ENCODE measurements at regions not wholly inside any gene's neighbourhood (a gene's known extent, or its start where the extent isn't known, plus 50 kb on each side); places are given as distances from the start of the nearest gene placed in this dataset.
A peak's percentile ranks its signal among the peaks of the same experiment; 100 is the strongest.
"Not testable (repeated sequence)": the region's sequence is repeated elsewhere in the genome, so short reads cannot be mapped to it uniquely, and the experiment has no call there.

DNA sequence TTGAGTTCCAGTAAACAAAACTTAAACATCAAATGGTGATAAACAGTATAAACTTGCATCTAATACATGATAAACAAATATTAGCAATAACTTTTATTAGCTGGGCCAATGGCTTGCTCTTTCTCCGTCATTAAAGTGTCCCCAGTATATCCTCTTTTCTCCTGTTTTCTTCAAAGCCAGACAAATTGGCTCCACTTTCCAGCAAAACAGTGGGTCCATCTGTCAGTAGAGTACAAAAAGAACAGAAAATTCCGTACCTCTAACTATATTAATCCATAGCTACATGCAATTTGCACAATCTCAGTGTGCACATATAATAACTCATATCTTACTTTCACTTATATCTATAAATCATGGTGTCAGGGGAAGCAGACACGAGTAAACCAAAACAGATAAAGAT is 678.0 kb upstream of the SPRY2 start:
- TF ChIP-seq EZH2 (IDR thresholded peaks at IDR 0.05): no peak
- TF ChIP-seq FOXP2 (optimal IDR thresholded peaks at IDR 0.05; ENCODE audit: control extremely low read depth, extremely low read length, insufficient read depth): no peak
- TF ChIP-seq POLR2AphosphoS5 (IDR thresholded peaks at IDR 0.05; ENCODE audit: borderline replicate concordance, low read depth, low read length): no peak
- no peak for DNase-seq (ENCODE audit: low read depth, low spot score)
- no peak overlapping the region for H3K4me3 ChIP-seq

DNA sequence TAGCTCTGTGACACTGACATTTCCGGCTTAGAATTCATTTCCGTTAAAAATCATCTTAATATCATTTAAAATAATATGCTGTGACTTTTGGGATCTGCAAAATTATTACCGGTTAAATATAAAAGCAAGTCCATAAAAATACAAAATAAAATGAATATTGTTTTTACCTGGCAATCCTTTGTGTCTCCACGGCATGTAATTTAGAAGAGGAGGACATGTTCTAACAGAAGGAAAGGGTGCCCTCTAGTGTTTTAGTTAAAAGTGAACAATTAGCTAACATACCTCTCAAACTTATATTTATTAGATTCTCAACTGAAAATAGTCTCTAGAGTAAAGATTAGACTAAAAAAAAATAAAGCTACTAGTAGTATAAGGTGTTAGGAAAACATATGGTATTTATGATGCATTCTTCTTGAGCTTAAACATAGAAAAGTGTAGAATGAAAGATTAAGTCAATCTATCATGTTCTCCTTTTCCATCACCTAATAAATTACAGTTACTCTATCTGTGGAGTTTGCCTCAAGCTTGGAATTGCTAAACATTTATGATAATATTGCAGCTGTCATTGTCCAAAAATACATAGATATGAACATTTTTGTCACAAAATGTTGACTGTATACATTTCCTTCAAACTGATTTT is 676.7 kb upstream of the SPRY2 start:
- no peak overlapping the region for H3K27ac ChIP-seq
- H3K4me3 ChIP-seq: no peak overlapping the region
- no peak overlapping the region for H3K9ac ChIP-seq (ENCODE audit: insufficient read length)
- TF ChIP-seq POLR2AphosphoS5 (IDR thresholded peaks at IDR 0.05; ENCODE audit: borderline replicate concordance, low read depth, low read length) (no peak), FOXP2 (optimal IDR thresholded peaks at IDR 0.05; ENCODE audit: control extremely low read depth, extremely low read length, insufficient read depth) (no peak), EZH2 (IDR thresholded peaks at IDR 0.05) (no peak)
- H3K36me3 ChIP-seq (ENCODE audit: insufficient read depth, low read length): no peaks in the 10 kb centered on the region
- H3K9me3 ChIP-seq (ENCODE audit: low read depth, low read length): no peaks in the 10 kb centered on the region
- peak; percentile 34 for DNase-seq (ENCODE audit: low read depth, low spot score)

More for the DNA sequence above, 678.0 kb upstream of the SPRY2 start:
- no peak overlapping the region for H3K9ac ChIP-seq (ENCODE audit: insufficient read length)
- no peaks in the 10 kb centered on the region for H3K36me3 ChIP-seq (ENCODE audit: insufficient read depth, low read length)
- no peak overlapping the region for H3K27ac ChIP-seq
- H3K9me3 ChIP-seq (ENCODE audit: low read depth, low read length): no peaks in the 10 kb centered on the region

DNA sequence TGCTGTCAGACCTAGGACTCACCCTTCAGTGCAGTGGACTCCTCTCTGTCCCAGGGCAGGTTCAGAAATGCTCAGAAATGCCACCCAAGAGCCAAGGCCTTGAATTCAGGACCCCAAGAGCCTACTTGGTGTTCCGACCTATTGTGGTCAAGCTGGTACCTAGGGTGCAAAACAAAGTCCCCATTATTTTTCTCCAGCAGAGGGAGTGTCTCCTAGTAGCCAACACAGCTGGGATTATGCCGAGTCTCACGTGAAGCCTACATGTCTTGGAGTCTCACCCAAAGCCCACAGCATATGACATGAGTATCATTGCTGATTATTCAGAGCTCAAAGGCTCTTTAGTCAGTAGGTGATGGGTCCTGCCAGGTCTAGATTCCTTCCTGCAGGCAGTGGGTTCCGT is 671.1 kb upstream of the SPRY2 start:
- H3K9ac ChIP-seq (ENCODE audit: insufficient read length): no peak overlapping the region
- no peak for DNase-seq (ENCODE audit: low read depth, low spot score)
- no peak overlapping the region for H3K27ac ChIP-seq
- TF ChIP-seq FOXP2 (optimal IDR thresholded peaks at IDR 0.05; ENCODE audit: control extremely low read depth, extremely low read length, insufficient read depth) (no peak), POLR2AphosphoS5 (IDR thresholded peaks at IDR 0.05; ENCODE audit: borderline replicate concordance, low read depth, low read length) (no peak)
- H3K36me3 ChIP-seq (ENCODE audit: insufficient read depth, low read length): no peaks in the 10 kb centered on the region
- H3K9me3 ChIP-seq (ENCODE audit: low read depth, low read length): no peaks in the 10 kb centered on the region
- H3K4me3 ChIP-seq: no peak overlapping the region

- Histone ChIP-seq H3K36me3 (ENCODE audit: insufficient read depth, low read length) (no peaks in the 10 kb centered on the region), H3K4me3 (no peak overlapping the region), H3K9ac (ENCODE audit: insufficient read length) (no peak overlapping the region), H3K27ac (no peak overlapping the region), H3K9me3 (ENCODE audit: low read depth, low read length) (no peaks in the 10 kb centered on the region; the same call in 1 of the 2 replicates)
- no peak for TF ChIP-seq EZH2 (IDR thresholded peaks at IDR 0.05)
- no peak for TF ChIP-seq POLR2AphosphoS5 (IDR thresholded peaks at IDR 0.05; ENCODE audit: borderline replicate concordance, low read depth, low read length)
- TF ChIP-seq FOXP2 (optimal IDR thresholded peaks at IDR 0.05; ENCODE audit: control extremely low read depth, extremely low read length, insufficient read depth): no peak
- no peak for DNase-seq (ENCODE audit: low read depth, low spot score)
Measured at GRCh38 chr13:81001828-81002385, 661.0 kb upstream of the SPRY2 start.

GRCh38 chr13:80998603-80999002 is 657.7 kb upstream of the SPRY2 start:
- not testable (repeated sequence) for H3K27ac ChIP-seq; H3K4me3 ChIP-seq; H3K36me3 ChIP-seq (ENCODE audit: insufficient read depth, low read length); H3K9ac ChIP-seq (ENCODE audit: insufficient read length); H3K9me3 ChIP-seq (ENCODE audit: low read depth, low read length); DNase-seq (ENCODE audit: low read depth, low spot score)

DNA sequence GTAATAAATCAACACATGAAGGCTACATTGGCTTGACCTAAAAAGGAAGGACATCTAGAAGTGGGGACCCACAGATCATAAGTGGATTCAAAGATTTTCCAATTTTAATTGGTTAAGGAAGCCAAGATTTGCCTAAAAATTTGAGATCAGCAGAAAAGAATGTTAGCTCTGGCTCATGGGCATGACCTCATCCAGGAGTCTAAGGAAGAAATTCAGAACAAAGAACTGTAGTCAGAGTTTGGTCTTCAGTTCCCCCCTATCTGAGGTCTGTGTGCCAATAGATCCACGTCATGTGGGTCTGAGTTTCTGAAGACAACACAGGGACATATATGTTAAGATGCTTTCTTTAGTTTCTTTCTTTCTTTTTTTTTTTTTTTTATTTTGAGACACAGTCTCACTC is 648.8 kb upstream of the SPRY2 start:
- Histone ChIP-seq H3K27ac (no peak overlapping the region), H3K9ac (ENCODE audit: insufficient read length) (no peak overlapping the region), H3K36me3 (ENCODE audit: insufficient read depth, low read length) (no peaks in the 10 kb centered on the region), H3K9me3 (ENCODE audit: low read depth, low read length) (no peaks in the 10 kb centered on the region), H3K4me3 (no peak overlapping the region)
- TF ChIP-seq EZH2 (IDR thresholded peaks at IDR 0.05) (no peak), POLR2AphosphoS5 (IDR thresholded peaks at IDR 0.05; ENCODE audit: borderline replicate concordance, low read depth, low read length) (no peak), FOXP2 (optimal IDR thresholded peaks at IDR 0.05; ENCODE audit: control extremely low read depth, extremely low read length, insufficient read depth) (no peak)
- no peak for DNase-seq (ENCODE audit: low read depth, low spot score)

DNA sequence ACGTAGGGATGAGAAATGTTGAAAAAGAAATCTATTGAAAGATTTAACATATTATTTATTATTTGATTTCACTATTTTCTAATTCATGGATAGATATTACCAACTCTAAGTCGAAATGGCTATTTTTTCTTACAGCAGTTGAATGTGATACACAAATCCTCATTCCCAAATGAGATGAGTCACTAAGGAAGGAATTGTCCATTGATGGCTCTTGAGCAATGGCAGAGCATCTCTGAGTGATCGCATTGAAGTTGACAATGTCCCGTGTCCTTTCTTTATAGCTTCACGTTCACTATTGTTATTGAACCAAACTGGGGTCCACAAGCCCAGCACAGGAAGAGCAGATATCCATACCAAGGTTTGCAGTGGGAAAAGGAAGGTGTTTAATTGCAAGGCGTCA is 648.3 kb upstream of the SPRY2 start:
- H3K36me3 ChIP-seq (ENCODE audit: insufficient read depth, low read length): no peaks in the 10 kb centered on the region
- H3K4me3 ChIP-seq: no peak overlapping the region
- TF ChIP-seq POLR2AphosphoS5 (IDR thresholded peaks at IDR 0.05; ENCODE audit: borderline replicate concordance, low read depth, low read length): no peak
- TF ChIP-seq EZH2 (IDR thresholded peaks at IDR 0.05): no peak
- no peak for TF ChIP-seq FOXP2 (optimal IDR thresholded peaks at IDR 0.05; ENCODE audit: control extremely low read depth, extremely low read length, insufficient read depth)
- H3K9ac ChIP-seq (ENCODE audit: insufficient read length): no peak overlapping the region
- H3K27ac ChIP-seq: no peak overlapping the region
- H3K9me3 ChIP-seq (ENCODE audit: low read depth, low read length): no peaks in the 10 kb centered on the region
- DNase-seq (ENCODE audit: low read depth, low spot score): no peak

GRCh38 chr13:80988391-80989151 is 647.6 kb upstream of the SPRY2 start:
- no peak overlapping the region for H3K27ac ChIP-seq
- H3K9ac ChIP-seq (ENCODE audit: insufficient read length): no peak overlapping the region
- H3K9me3 ChIP-seq (ENCODE audit: low read depth, low read length): no peaks in the 10 kb centered on the region
- TF ChIP-seq POLR2AphosphoS5 (IDR thresholded peaks at IDR 0.05; ENCODE audit: borderline replicate concordance, low read depth, low read length): no peak
- no peak for TF ChIP-seq EZH2 (IDR thresholded peaks at IDR 0.05)
- no peak for TF ChIP-seq FOXP2 (optimal IDR thresholded peaks at IDR 0.05; ENCODE audit: control extremely low read depth, extremely low read length, insufficient read depth)
- H3K36me3 ChIP-seq (ENCODE audit: insufficient read depth, low read length): no peaks in the 10 kb centered on the region
- no peak overlapping the region for H3K4me3 ChIP-seq
- no peak for DNase-seq (ENCODE audit: low read depth, low spot score)

Data from SK-N-MC (cell line).